Stomach (tissue), 8 donors: ENCODE measurements at regions not wholly inside any gene's neighbourhood (a gene's known extent, or its start where the extent isn't known, plus 50 kb on each side); places are given as distances from the start of the nearest gene placed in this dataset.

Experiments
- DNase-seq, 2 donors: peaks; one replicate each; pipeline versions ENCODE4 v3.0.0 to v3.0.0-alpha.2; 2013 to 2019
- H3K27ac ChIP-seq, 5 donors: fragments of 200-600 bp in 4 of 5; sonication (generic) in 4 of 5; one replicate each; pipeline ENCODE4 v1.5.1; 2013 to 2019; ENCODE audit warnings: mild to moderate bottlenecking in 1 of 5, moderate library complexity in 1 of 5
- H3K27me3 ChIP-seq, 3 donors: fragments of 200-600 bp; sonication (generic); one replicate each; pipeline ENCODE4 v1.5.1; 2017 to 2019; ENCODE audit warnings: mixed run types in 1 of 3
- H3K36me3 ChIP-seq, 4 donors: fragments of 200-600 bp; sonication (generic); 1 replicate in 3 of 4; 2 replicates in 1 of 4; pipeline ENCODE4 v1.5.1; 2016 to 2019
- H3K4me1 ChIP-seq, 4 donors: fragments of 200-600 bp; sonication (generic); one replicate each; pipeline ENCODE4 v1.5.1; 2016 to 2019
- H3K4me3 ChIP-seq, 4 donors: fragments of 200-600 bp; sonication (generic) in 3 of 4; one replicate each; pipeline ENCODE4 v1.5.1; 2016 to 2019; ENCODE audit warnings: mild to moderate bottlenecking in 1 of 4
- H3K9me3 ChIP-seq, 4 donors: fragments of 200-600 bp; sonication (generic); one replicate each; pipeline ENCODE4 v1.5.1; 2016 to 2019
- EP300 ChIP-seq: sonication (generic); formaldehyde crosslinking; IDR thresholded peaks from one replicate; pipeline ENCODE4 v1.6.1; 2017; ENCODE audit warnings: antibody characterized with exemption
- POLR2A ChIP-seq, 4 donors: fragments of 450-650 bp; IDR thresholded peaks; one replicate each; pipeline ENCODE4 v1.6.1; 2016; ENCODE audit warnings: antibody characterized with exemption in 4 of 4, control low read depth in 2 of 4, mild to moderate bottlenecking in 1 of 4, moderate library complexity in 1 of 4
- POLR2AphosphoS5 ChIP-seq, 3 donors: sonication (generic); formaldehyde crosslinking; IDR thresholded peaks; one replicate each; pipeline ENCODE4 v1.6.1; 2016; ENCODE audit warnings: antibody characterized with exemption in 3 of 3
- WGBS, 5 donors: extraction: QIAGEN DNeasy Blood & Tissue Kit in 3 of 5; methylation state at CpG; one replicate each; pipeline versions ENCODE4 v1.1.5 to v1.1.7; 2013 to 2018; 5-methylcytosine and 5-hydroxymethylcytosine counted together
- intact Hi-C: fragments of 100-400 bp; cut with DNase I; formaldehyde crosslinking; loops from one replicate; pipeline ENCODE4 v1.15.1; 2023; ENCODE audit warnings: low total_unique reads
- TF ChIP-seq, protein P1 (sequence below), 7 experiments: fragments of 450-650 bp in 4 of 7; fragments of 200-600 bp in 3 of 7; sonication (generic) in 3 of 7; IDR thresholded peaks; one replicate each; pipeline ENCODE4 v1.5.1; 2016 to 2019; ENCODE audit warnings: antibody characterized with exemption in 7 of 7, control low read depth in 2 of 7, mild to moderate bottlenecking in 1 of 7
- donor health status: healthy with polysubstance abuse.
- donor health status: Bipolar disorder and iron deficiency.
- donor health status: healthy.

DNA sequence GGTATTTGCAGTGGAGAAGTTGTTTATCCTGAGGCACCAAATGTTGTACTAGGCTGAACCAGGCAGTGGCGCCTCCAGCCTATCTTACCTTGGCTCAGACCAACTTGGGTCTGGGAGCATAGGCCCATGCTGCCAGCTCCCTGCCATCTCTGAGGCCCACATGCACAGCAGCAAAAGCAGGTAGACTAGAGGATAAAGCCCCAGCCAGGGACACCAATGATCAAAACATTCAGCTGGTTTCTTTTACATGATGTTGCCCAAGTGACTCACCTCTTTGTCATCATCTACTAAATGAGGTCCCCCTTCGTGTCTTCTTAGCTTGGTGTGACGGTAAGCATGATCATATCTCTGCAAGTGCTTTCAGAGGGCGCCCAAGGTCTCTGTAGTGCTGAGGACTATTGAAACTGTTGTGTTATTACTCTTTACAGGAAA lies 112.1 kb upstream of the DRD2 start:
- no peak for TF ChIP-seq EP300
- TF ChIP-seq POLR2AphosphoS5 (IDR thresholded peaks at IDR 0.05), result no peak
- TF ChIP-seq, protein P1, sequence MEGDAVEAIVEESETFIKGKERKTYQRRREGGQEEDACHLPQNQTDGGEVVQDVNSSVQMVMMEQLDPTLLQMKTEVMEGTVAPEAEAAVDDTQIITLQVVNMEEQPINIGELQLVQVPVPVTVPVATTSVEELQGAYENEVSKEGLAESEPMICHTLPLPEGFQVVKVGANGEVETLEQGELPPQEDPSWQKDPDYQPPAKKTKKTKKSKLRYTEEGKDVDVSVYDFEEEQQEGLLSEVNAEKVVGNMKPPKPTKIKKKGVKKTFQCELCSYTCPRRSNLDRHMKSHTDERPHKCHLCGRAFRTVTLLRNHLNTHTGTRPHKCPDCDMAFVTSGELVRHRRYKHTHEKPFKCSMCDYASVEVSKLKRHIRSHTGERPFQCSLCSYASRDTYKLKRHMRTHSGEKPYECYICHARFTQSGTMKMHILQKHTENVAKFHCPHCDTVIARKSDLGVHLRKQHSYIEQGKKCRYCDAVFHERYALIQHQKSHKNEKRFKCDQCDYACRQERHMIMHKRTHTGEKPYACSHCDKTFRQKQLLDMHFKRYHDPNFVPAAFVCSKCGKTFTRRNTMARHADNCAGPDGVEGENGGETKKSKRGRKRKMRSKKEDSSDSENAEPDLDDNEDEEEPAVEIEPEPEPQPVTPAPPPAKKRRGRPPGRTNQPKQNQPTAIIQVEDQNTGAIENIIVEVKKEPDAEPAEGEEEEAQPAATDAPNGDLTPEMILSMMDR (IDR thresholded peaks at IDR 0.05), result no peak
- no peak for TF ChIP-seq POLR2A (IDR thresholded peaks at IDR 0.05)
- Histone ChIP-seq H3K27me3 (no peaks in the 10 kb centered on the region), H3K4me1 (no peaks in the 10 kb centered on the region), H3K36me3 (no peaks in the 10 kb centered on the region), H3K4me3 (no peak overlapping the region), H3K27ac (no peak overlapping the region), H3K9me3 (no peaks in the 10 kb centered on the region)
- 78 to 84% (median 81%) methylated on average over 4 of the region's 4 CpGs for WGBS, 5 donors
- intact Hi-C loops, result no loop called here
- no peak for DNase-seq

DNA sequence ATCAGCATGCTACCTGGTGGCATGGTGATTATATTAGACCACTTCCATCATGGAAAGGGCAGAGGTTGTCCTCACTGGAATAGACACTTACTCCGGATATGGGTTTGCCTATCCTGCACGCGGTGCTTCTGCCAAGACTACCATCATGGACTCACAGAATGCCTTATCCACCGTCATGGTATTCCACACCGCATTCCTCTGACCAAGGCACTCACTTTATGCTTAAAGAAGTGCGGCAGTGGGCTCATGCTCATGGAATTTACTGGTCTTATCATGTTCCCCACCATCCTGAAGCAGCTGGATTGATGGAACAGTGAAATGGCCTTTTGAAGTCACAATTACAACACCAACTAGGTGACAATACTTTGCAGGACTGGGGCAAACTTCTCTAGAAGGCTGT lies 109.2 kb upstream of the DRD2 start:
- no peak for DNase-seq
- intact Hi-C loops, result no loop called here
- no peak for TF ChIP-seq POLR2AphosphoS5 (IDR thresholded peaks at IDR 0.05)
- TF ChIP-seq, protein P1 (IDR thresholded peaks at IDR 0.05), result no peak
- no peak for TF ChIP-seq POLR2A (IDR thresholded peaks at IDR 0.05)
- TF ChIP-seq EP300, result no peak
- H3K27ac ChIP-seq, result no peak overlapping the region
- H3K27me3 ChIP-seq, result no peaks in the 10 kb centered on the region
- H3K36me3 ChIP-seq, result no peaks in the 10 kb centered on the region
- H3K9me3 ChIP-seq, result no peaks in the 10 kb centered on the region
- 94 to 98% (median 97%) methylated on average over 6 of the region's 6 CpGs for WGBS, 5 donors
- H3K4me3 ChIP-seq, result no peak overlapping the region
- H3K4me1 ChIP-seq, result no peaks in the 10 kb centered on the region

DNA sequence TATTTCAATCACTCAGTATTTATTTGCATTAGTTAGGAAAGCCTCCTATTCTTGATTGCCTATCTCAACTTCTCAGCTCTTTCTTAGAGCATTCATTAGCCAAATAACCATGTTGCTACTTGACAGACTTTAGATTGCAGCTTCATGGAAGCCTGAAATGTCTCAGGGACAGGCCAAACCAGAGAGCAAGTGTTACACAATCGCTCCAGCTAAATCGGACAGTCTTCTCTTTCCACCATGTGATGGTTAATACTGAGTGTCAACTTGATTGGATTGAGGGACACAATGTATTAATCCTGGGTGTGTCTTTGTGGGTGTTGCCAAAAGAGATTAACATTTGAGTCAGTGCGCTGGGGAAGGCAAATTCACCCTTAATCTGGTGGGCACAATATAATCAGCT lies 106.5 kb upstream of the DRD2 start:
- TF ChIP-seq, protein P1 (IDR thresholded peaks at IDR 0.05), result no peak
- no peak for TF ChIP-seq EP300
- no peak for TF ChIP-seq POLR2A (IDR thresholded peaks at IDR 0.05)
- no peak for TF ChIP-seq POLR2AphosphoS5 (IDR thresholded peaks at IDR 0.05)
- no peak overlapping the region for H3K4me3 ChIP-seq
- intact Hi-C loops, result no loop called here
- no peak for DNase-seq
- no peaks in the 10 kb centered on the region for H3K27me3 ChIP-seq
- H3K36me3 ChIP-seq, result no peaks in the 10 kb centered on the region
- H3K27ac ChIP-seq, result no peak overlapping the region
- no peaks in the 10 kb centered on the region for H3K9me3 ChIP-seq
- 72 to 88% (median 83%) methylated on average over 3 of the region's 3 CpGs for WGBS, 5 donors
- H3K4me1 ChIP-seq, result no peaks in the 10 kb centered on the region

DNA sequence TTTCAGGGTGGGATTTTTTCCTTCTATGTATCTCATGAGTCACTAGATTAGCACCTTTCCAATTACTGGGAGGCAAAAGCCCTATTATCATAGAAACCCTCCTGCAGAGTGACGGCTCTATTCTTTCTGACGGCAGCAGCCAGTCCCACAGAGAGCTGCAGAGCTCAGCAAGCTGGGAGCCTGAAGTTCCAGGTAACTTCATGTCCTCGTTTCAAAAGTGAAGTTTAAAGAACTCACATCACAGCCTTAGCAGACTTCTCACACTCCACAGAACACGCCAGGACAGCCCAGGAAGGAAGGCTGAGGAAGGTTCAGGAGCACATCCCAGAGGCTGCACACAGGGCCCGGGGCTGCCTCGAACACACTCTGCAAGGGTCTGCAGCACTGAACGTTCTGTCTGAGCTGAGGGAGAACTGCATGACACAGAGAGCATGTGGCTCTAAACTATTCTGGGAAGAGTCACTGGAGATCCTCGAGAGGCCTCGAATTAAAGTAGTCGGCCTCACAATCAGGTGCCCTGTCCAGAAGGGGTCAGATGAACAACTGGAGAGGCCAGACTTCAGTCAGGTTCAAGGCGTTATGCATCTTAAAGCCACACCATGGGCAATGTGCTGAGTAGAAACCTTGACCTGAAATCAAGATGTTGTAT lies 104.2 kb upstream of the DRD2 start:
- Histone ChIP-seq H3K4me1 (no peaks in the 10 kb centered on the region), H3K4me3 (no peak overlapping the region), H3K9me3 (no peaks in the 10 kb centered on the region), H3K27me3 (no peaks in the 10 kb centered on the region), H3K36me3 (no peaks in the 10 kb centered on the region), H3K27ac (no peak overlapping the region)
- DNase-seq, result no peak
- WGBS, 5 donors, result 72 to 88% (median 80%) methylated on average over 8 to 11 of the region's 11 CpGs
- intact Hi-C loops, result no loop called here
- TF ChIP-seq EP300 (no peak), POLR2A (IDR thresholded peaks at IDR 0.05) (no peak), POLR2AphosphoS5 (IDR thresholded peaks at IDR 0.05) (no peak)
- TF ChIP-seq, protein P1 (IDR thresholded peaks at IDR 0.05), result no peak
